Testis (tissue), 2 donors: ENCODE measurements at regions not wholly inside any gene's neighbourhood (a gene's known extent, or its start where the extent isn't known, plus 50 kb on each side); places are given as distances from the start of the nearest gene placed in this dataset.

Experiments used
- DNase-seq: peaks from one replicate; pipeline ENCODE4 v3.0.0-alpha.2; 2019
- H3K27ac ChIP-seq, 2 donors: fragments of 200-600 bp; sonication (generic); one replicate each; pipeline ENCODE4 v1.5.1; 2019
- H3K27me3 ChIP-seq: fragments of 200-600 bp; sonication (generic); one replicate; pipeline ENCODE4 v1.5.1; 2019
- H3K36me3 ChIP-seq: fragments of 200-600 bp; sonication (generic); one replicate; pipeline ENCODE4 v1.5.1; 2017; ENCODE audit warnings: low read depth; ENCODE audit errors: missing control alignments
- H3K4me1 ChIP-seq: fragments of 200-600 bp; sonication (generic); one replicate; pipeline ENCODE4 v1.5.1; 2019
- H3K4me3 ChIP-seq, 2 donors: fragments of 200-600 bp; sonication (generic); one replicate each; pipeline ENCODE4 v1.5.1; 2017 to 2019
- H3K9me3 ChIP-seq: fragments of 200-600 bp; sonication (generic); one replicate; pipeline ENCODE4 v1.5.1; 2017
- POLR2A ChIP-seq: fragments of 450-650 bp; IDR thresholded peaks from one replicate; pipeline ENCODE4 v1.6.1; 2017; ENCODE audit warnings: antibody characterized with exemption, mild to moderate bottlenecking, moderate library complexity
- WGBS, 2 donors: methylation state at CpG; one replicate each; pipeline ENCODE4 v1.1.5; 2018; 5-methylcytosine and 5-hydroxymethylcytosine counted together
- intact Hi-C: fragments of 100-400 bp; cut with DNase I; formaldehyde crosslinking; loops from one replicate; pipeline ENCODE4 v1.15.1; 2023; ENCODE audit warnings: low total_unique reads
- TF ChIP-seq, protein P1 (sequence below), 3 experiments: fragments of 450-650 bp in 2 of 3; fragments of 200-600 bp in 1 of 3; sonication (generic) in 1 of 3; IDR thresholded peaks; one replicate each; pipeline ENCODE4 v1.5.1; 2016 to 2019; ENCODE audit warnings: antibody characterized with exemption in 3 of 3, mild to moderate bottlenecking in 2 of 3, moderate library complexity in 1 of 3

DNA sequence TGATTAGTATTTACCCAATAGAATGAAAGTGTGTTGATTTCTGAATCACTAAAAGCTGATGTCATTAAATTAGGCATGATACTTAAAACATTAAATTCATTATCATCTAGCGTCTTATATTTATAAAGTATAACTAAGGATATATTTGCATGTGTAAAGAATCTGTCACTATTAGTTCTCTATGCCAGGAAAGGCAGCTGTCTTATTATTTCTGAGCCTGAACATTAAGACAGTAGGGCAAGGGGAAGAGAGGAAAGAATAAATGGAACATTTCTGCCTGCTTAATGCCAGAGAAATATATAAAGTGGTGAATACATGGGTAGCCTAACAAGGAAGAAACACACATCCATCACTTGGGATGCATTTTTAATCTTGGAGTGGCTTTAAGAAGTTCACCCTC, 965.1 kb upstream of the TMEM132C start:
- H3K9me3 ChIP-seq, result no peaks in the 10 kb centered on the region
- 84 to 86% methylated on average over 1 of the region's 1 CpG for WGBS, 2 donors
- TF ChIP-seq, protein P1, sequence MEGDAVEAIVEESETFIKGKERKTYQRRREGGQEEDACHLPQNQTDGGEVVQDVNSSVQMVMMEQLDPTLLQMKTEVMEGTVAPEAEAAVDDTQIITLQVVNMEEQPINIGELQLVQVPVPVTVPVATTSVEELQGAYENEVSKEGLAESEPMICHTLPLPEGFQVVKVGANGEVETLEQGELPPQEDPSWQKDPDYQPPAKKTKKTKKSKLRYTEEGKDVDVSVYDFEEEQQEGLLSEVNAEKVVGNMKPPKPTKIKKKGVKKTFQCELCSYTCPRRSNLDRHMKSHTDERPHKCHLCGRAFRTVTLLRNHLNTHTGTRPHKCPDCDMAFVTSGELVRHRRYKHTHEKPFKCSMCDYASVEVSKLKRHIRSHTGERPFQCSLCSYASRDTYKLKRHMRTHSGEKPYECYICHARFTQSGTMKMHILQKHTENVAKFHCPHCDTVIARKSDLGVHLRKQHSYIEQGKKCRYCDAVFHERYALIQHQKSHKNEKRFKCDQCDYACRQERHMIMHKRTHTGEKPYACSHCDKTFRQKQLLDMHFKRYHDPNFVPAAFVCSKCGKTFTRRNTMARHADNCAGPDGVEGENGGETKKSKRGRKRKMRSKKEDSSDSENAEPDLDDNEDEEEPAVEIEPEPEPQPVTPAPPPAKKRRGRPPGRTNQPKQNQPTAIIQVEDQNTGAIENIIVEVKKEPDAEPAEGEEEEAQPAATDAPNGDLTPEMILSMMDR (IDR thresholded peaks at IDR 0.05), result no peak
- H3K4me3 ChIP-seq, result no peak overlapping the region
- intact Hi-C loops, result no loop called here
- no peaks in the 10 kb centered on the region for H3K27me3 ChIP-seq
- DNase-seq, result no peak
- no peaks in the 10 kb centered on the region for H3K36me3 ChIP-seq
- H3K4me1 ChIP-seq, result no peaks in the 10 kb centered on the region
- no peak overlapping the region for H3K27ac ChIP-seq

DNA sequence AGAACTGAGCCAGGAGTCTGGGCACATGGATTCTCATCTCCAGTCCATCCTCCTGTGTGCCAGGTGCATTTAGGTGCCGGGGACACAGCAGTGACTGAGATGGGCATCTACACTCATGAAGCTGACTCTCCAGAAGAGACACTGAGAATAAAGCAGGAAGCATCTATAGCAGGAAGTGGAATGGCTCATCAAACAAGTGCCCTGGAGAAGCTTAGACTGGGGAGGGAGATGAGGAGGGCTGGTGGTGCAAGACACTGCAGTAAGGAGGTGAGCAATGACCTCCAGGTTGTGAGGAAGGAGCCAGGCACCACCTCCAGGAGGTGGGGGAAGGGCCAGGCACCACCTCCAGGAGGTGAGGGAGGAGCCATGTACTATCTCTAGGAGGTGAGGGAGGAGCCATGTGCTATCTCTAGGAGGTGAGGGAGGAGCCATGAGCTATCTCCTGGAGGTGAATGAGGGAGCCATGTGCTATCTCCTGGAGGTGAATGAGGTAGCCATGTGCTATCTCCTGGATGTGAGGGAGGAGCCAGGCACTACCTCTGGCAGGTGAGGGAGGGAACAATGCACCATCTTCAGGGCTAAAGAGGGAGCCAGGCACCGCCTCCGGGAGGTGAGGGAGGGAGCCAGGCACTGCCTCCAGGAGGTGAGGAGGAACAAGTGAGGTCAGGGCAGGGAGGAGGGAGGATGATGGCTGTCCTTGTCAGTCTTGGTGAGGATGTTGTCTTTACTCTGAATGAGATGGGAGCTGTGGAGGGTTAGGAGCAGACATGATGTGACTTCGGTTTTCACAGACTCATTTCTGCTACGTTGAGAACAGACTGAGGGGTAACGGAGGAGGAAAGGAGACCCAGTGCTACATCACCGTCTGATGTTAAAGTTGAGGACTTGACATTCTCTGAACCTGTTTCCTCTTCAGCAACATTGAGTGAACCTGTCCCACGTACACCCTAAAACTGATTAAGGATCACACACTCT, 961.9 kb upstream of the TMEM132C start:
- intact Hi-C loops, result no loop called here
- no peak for TF ChIP-seq POLR2A
- TF ChIP-seq, protein P1 (IDR thresholded peaks at IDR 0.05), result no peak
- Histone ChIP-seq H3K9me3 (no peaks in the 10 kb centered on the region), H3K27ac (no peak overlapping the region), H3K4me1 (no peaks in the 10 kb centered on the region), H3K27me3 (no peaks in the 10 kb centered on the region), H3K4me3 (no peak overlapping the region), H3K36me3 (no peaks in the 10 kb centered on the region)
- WGBS, 2 donors, result 91% methylated on average over 8 of the region's 8 CpGs
- DNase-seq, result no peak

DNA sequence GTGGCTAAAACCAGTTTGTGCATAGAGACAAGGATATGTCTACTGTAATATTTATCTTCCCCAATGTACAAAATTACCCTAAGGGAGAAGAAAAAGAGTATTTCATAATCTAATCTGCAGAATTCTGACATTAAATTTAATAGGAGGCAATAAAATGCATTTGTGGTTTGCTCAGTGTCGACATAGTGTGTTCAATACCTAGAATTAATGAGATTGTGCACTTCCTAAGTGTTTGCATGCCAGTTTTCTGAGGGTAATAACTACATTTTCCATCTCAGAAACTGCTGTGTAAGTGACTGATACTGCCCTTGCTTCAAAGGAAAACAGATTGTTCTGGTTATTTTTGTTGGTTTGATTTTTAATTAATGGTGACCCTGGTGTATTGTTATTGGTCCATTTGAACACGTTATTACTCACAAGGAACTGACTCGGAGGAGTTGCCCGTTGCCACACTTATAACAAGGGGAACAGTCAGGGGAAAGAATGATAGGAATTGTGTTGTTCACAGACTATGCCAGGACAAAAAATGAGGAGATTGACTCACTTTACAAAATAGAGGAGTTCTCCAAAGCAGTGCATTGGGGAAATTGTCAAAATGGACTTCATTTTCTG, 960.3 kb upstream of the TMEM132C start:
- no peak for DNase-seq
- WGBS, 2 donors, result 51 to 53% methylated on average over 4 of the region's 4 CpGs
- no peaks in the 10 kb centered on the region for H3K4me1 ChIP-seq
- H3K27me3 ChIP-seq, result no peaks in the 10 kb centered on the region
- H3K9me3 ChIP-seq, result no peaks in the 10 kb centered on the region
- TF ChIP-seq, protein P1 (IDR thresholded peaks at IDR 0.05), result no peak
- TF ChIP-seq POLR2A, result no peak
- H3K4me3 ChIP-seq, result no peak overlapping the region
- intact Hi-C loops, result no loop called here
- no peak overlapping the region for H3K27ac ChIP-seq
- no peaks in the 10 kb centered on the region for H3K36me3 ChIP-seq

DNA sequence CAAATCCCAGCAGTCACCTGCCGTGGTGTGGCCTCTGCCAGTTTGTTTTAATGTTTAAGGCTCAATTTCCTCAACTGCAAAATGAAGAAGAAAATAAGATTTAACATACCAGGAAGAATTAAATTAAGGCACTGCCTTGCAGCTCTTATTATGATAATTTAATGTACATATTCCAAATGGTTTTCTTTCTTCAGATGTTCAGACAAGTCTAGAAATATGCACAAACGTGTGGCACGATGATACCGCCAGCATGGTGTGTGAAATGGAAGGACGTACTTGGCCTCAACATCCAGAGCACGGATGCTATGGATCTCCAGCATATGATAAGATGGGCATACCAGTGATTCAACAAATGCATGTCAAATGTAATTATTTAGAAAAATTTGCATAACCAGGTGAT, 959.4 kb upstream of the TMEM132C start:
- Histone ChIP-seq H3K9me3 (no peaks in the 10 kb centered on the region), H3K36me3 (no peaks in the 10 kb centered on the region), H3K4me1 (no peaks in the 10 kb centered on the region), H3K27ac (no peak overlapping the region), H3K27me3 (no peaks in the 10 kb centered on the region), H3K4me3 (no peak overlapping the region)
- no peak for DNase-seq
- TF ChIP-seq POLR2A, result no peak
- TF ChIP-seq, protein P1 (IDR thresholded peaks at IDR 0.05), result no peak
- 84 to 91% methylated on average over 6 of the region's 6 CpGs for WGBS, 2 donors
- intact Hi-C loops, result no loop called here
